PFSK-1 (cell line): ENCODE measurements at regions not wholly inside any gene's neighbourhood (a gene's known extent, or its start where the extent isn't known, plus 50 kb on each side); places are given as distances from the start of the nearest gene placed in this dataset.

ENCODE experiments used
- FOXP2 ChIP-seq: optimal IDR thresholded peaks from 2 replicates; pipeline ENCODE3; 2011; ENCODE audit warnings: borderline replicate concordance, control low read depth, inconsistent platforms; ENCODE audit not compliant: insufficient read depth; ENCODE audit errors: extremely low read length, extremely low read depth
- POLR2AphosphoS5 ChIP-seq: IDR thresholded peaks from 2 replicates; pipeline ENCODE4 v1.6.1; 2012; ENCODE audit warnings: low read depth, mild to moderate bottlenecking, control low read depth, low read length, moderate library complexity
- REST ChIP-seq, 2 experiments: IDR thresholded peaks; 2 replicates each; pipeline versions ENCODE4 v1.6.1 to v1.8.0; 2011 to 2012; ENCODE audit warnings: low read depth in 2 of 2, low read length in 2 of 2, control low read depth in 1 of 2, inconsistent platforms in 1 of 2, mild to moderate bottlenecking in 1 of 2, moderate library complexity in 1 of 2; ENCODE audit not compliant: insufficient read depth in 1 of 2
- SIN3A ChIP-seq: IDR thresholded peaks from 2 replicates; pipeline ENCODE4 v1.6.1; 2012; ENCODE audit warnings: mild to moderate bottlenecking, low read length, moderate library complexity, borderline replicate concordance; ENCODE audit not compliant: insufficient read depth
- TAF1 ChIP-seq: IDR thresholded peaks from 2 replicates; pipeline ENCODE4 v1.6.1; 2012; ENCODE audit warnings: low read length, control low read depth, borderline replicate concordance; ENCODE audit not compliant: insufficient read depth

GRCh38 chr1:98575955-98576354 is 85.6 kb upstream of the SNX7 start:
- TF ChIP-seq REST (IDR thresholded peaks at IDR 0.05; ENCODE audit: insufficient read depth in 1 of 2, low read depth in 2 of 2, low read length in 2 of 2): no peak

GRCh38 chr1:98565951-98566350 is 95.6 kb upstream of the SNX7 start:
- no peak for TF ChIP-seq FOXP2
- TF ChIP-seq TAF1: no peak
- no peak for TF ChIP-seq POLR2AphosphoS5
- no peak for TF ChIP-seq SIN3A
- TF ChIP-seq REST (IDR thresholded peaks at IDR 0.05; ENCODE audit: insufficient read depth in 1 of 2, low read depth in 2 of 2, low read length in 2 of 2): no peak

- TF ChIP-seq REST (IDR thresholded peaks at IDR 0.05; ENCODE audit: insufficient read depth in 1 of 2, low read depth in 2 of 2, low read length in 2 of 2) (no peak), FOXP2 (no peak), TAF1 (no peak), POLR2AphosphoS5 (no peak), SIN3A (no peak)
Observed at GRCh38 chr1:98559291-98559690, 102.2 kb upstream of the SNX7 start.

GRCh38 chr1:98557895-98558294 is 103.6 kb upstream of the SNX7 start:
- TF ChIP-seq SIN3A (no peak), POLR2AphosphoS5 (no peak), REST (IDR thresholded peaks at IDR 0.05; ENCODE audit: insufficient read depth in 1 of 2, low read depth in 2 of 2, low read length in 2 of 2) (no peak), TAF1 (no peak), FOXP2 (no peak)

- no peak for TF ChIP-seq REST (IDR thresholded peaks at IDR 0.05; ENCODE audit: insufficient read depth in 1 of 2, low read depth in 2 of 2, low read length in 2 of 2)
- no peak for TF ChIP-seq TAF1
- TF ChIP-seq SIN3A: no peak
- no peak for TF ChIP-seq FOXP2
- no peak for TF ChIP-seq POLR2AphosphoS5
Observed at GRCh38 chr1:98556521-98557158, 104.9 kb upstream of the SNX7 start.
